ENCODE measurements at regions not wholly inside any gene's neighbourhood (a gene's known extent, or its start where the extent isn't known, plus 50 kb on each side); places are given as distances from the start of the nearest gene placed in this dataset.

GRCh38 chr5:17361331-17361730 is 136.7 kb upstream of the TAF11L2 start:
- no peak for TF ChIP-seq CTCF (IDR thresholded peaks at IDR 0.05)
- TF ChIP-seq POLR2A (IDR thresholded peaks at IDR 0.05) = no peak

All from breast epithelium (tissue), 3 donors.